ENCODE measurements at regions not wholly inside any gene's neighbourhood (a gene's known extent, or its start where the extent isn't known, plus 50 kb on each side); places are given as distances from the start of the nearest gene placed in this dataset.

DNA sequence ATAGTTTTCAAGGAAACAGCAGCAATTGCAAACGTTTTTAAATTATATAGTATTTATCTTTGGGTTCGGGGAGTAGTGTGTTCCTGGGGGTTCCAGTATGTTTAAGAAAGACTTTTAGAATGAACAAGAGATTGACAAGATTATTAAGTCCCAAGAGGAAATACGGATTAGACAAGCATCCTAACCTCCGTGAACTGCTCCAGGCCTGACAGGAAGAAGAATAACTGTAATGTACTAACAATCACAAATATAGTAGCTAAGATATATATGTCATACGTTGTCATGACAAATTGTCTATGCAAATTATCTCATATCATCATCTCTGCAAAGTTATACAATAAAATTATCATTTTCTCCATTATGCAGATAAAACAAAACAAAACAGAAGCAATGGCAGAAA is 1397.2 kb downstream of the MRPL39 start:
- Histone ChIP-seq H3K27ac (ENCODE audit: insufficient read depth, low read length) (no peak overlapping the region), H4K8ac (ENCODE audit: low read depth in 2 of 2, low read length in 2 of 2) (no peak overlapping the region), H3K18ac (ENCODE audit: low read depth, low read length) (no peak overlapping the region), H2AK9ac (replicated peaks; ENCODE audit: low read depth, low read length, poor library complexity) (no peak overlapping the region), H3K56ac (ENCODE audit: extremely low read depth, insufficient read depth, low read length) (no peak overlapping the region), H3K4ac (ENCODE audit: low read depth, low read length) (no peak overlapping the region), H3K36me3 (ENCODE audit: control insufficient read depth, insufficient read depth, low read length) (no peaks in the 10 kb centered on the region), H3K14ac (replicated peaks; ENCODE audit: low read depth, low read length) (no peak overlapping the region), H4K91ac (ENCODE audit: insufficient read depth, low read depth, low read length) (no peak overlapping the region), H2AFZ (replicated peaks; ENCODE audit: low read length, poor library complexity) (no peak overlapping the region), H2BK5ac (ENCODE audit: low read depth, low read length, poor library complexity, severe bottlenecking) (no peak overlapping the region), H3K4me2 (ENCODE audit: low read depth, low read length) (no peak overlapping the region), H3K9me1 (ENCODE audit: insufficient read depth, low read length) (no peaks in the 10 kb centered on the region), H3K23ac (ENCODE audit: low read depth, low read length) (no peak overlapping the region), H2BK20ac (ENCODE audit: low read depth, low read length) (no peak overlapping the region), H4K5ac (ENCODE audit: low read depth, low read length) (no peak overlapping the region), H2BK15ac (ENCODE audit: low read depth, low read length) (no peak overlapping the region), H2AK5ac (ENCODE audit: low read depth, low read length) (no peak overlapping the region), H3K4me3 (ENCODE audit: insufficient read depth, low read depth, low read length) (no peak overlapping the region), H3K4me1 (ENCODE audit: control insufficient read depth, insufficient read depth, low read length) (no peaks in the 10 kb centered on the region), H3K9me3 (ENCODE audit: control insufficient read depth, insufficient read depth, low read length) (peaks cover 3% of the 10 kb centered on the region; the same call in 1 of the 2 replicates), H4K20me1 (ENCODE audit: insufficient read depth, low read length) (no peaks in the 10 kb centered on the region), H3K79me1 (ENCODE audit: low read depth in 1 of 2, low read length in 2 of 2) (no peaks in the 10 kb centered on the region), H3K9ac (ENCODE audit: low read depth, low read length) (no peak overlapping the region), H2BK120ac (ENCODE audit: low read depth, low read length) (no peak overlapping the region), H3K27me3 (ENCODE audit: control insufficient read depth, insufficient read depth, low read length) (no peaks in the 10 kb centered on the region)
- no peak for DNase-seq
- WGBS, 2 experiments (ENCODE audit: extremely low coverage in 2 of 2, insufficient read length in 1 of 2) = no CpG with 5 or more reads among the region's 5 CpGs
- ChIA-PET POLR2A (ENCODE audit: unreplicated experiment) (no interaction called here), CTCF (no interaction called here)
- dilution Hi-C loops (cut with HindIII; ENCODE audit: low sequenced_read_pairs, unreplicated experiment) (no loop called here), in situ Hi-C loops (cut with MboI; ENCODE audit: low sequenced_read_pairs) (no loop called here), intact Hi-C loops (cut with micrococcal nuclease) (no loop called here)
- ATAC-seq (ENCODE audit: low read depth) = no peak
- no peak for TF ChIP-seq SMC3 (IDR thresholded peaks at IDR 0.05; ENCODE audit: low read depth, low read length)
- TF ChIP-seq, protein P1, sequence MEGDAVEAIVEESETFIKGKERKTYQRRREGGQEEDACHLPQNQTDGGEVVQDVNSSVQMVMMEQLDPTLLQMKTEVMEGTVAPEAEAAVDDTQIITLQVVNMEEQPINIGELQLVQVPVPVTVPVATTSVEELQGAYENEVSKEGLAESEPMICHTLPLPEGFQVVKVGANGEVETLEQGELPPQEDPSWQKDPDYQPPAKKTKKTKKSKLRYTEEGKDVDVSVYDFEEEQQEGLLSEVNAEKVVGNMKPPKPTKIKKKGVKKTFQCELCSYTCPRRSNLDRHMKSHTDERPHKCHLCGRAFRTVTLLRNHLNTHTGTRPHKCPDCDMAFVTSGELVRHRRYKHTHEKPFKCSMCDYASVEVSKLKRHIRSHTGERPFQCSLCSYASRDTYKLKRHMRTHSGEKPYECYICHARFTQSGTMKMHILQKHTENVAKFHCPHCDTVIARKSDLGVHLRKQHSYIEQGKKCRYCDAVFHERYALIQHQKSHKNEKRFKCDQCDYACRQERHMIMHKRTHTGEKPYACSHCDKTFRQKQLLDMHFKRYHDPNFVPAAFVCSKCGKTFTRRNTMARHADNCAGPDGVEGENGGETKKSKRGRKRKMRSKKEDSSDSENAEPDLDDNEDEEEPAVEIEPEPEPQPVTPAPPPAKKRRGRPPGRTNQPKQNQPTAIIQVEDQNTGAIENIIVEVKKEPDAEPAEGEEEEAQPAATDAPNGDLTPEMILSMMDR (conservative IDR thresholded peaks at IDR 0.05; ENCODE audit: low read depth, low read length) = no peak
- TF ChIP-seq RAD21 (IDR thresholded peaks at IDR 0.05; ENCODE audit: low read length) = no peak
- no peak for TF ChIP-seq MAZ (IDR thresholded peaks at IDR 0.05; ENCODE audit: borderline replicate concordance, low read depth, low read length)
- TF ChIP-seq NFE2L2 (IDR thresholded peaks at IDR 0.05; ENCODE audit: low read depth, low read length) = no peak
- no peak for TF ChIP-seq FOS (IDR thresholded peaks at IDR 0.05; ENCODE audit: low read depth, low read length)
- TF ChIP-seq POLR2A (IDR thresholded peaks at IDR 0.05; ENCODE audit: low read depth, low read length) = no peak
- TF ChIP-seq, protein P2, sequence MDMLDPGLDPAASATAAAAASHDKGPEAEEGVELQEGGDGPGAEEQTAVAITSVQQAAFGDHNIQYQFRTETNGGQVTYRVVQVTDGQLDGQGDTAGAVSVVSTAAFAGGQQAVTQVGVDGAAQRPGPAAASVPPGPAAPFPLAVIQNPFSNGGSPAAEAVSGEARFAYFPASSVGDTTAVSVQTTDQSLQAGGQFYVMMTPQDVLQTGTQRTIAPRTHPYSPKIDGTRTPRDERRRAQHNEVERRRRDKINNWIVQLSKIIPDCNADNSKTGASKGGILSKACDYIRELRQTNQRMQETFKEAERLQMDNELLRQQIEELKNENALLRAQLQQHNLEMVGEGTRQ (IDR thresholded peaks at IDR 0.05; ENCODE audit: low read depth, low read length) = no peak
- TF ChIP-seq CEBPB (IDR thresholded peaks at IDR 0.05; ENCODE audit: low read depth, low read length) = no peak
- TF ChIP-seq MXI1 (IDR thresholded peaks at IDR 0.05; ENCODE audit: borderline replicate concordance, low read depth, low read length) = no peak
- TF ChIP-seq RFX5 (IDR thresholded peaks at IDR 0.05; ENCODE audit: low read depth, low read length) = no peak
- TF ChIP-seq, protein P3, sequence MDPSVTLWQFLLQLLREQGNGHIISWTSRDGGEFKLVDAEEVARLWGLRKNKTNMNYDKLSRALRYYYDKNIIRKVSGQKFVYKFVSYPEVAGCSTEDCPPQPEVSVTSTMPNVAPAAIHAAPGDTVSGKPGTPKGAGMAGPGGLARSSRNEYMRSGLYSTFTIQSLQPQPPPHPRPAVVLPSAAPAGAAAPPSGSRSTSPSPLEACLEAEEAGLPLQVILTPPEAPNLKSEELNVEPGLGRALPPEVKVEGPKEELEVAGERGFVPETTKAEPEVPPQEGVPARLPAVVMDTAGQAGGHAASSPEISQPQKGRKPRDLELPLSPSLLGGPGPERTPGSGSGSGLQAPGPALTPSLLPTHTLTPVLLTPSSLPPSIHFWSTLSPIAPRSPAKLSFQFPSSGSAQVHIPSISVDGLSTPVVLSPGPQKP (IDR thresholded peaks at IDR 0.05; ENCODE audit: borderline replicate concordance, low read depth, low read length) = no peak
- TF ChIP-seq BHLHE40 (IDR thresholded peaks at IDR 0.05; ENCODE audit: low read depth, low read length) = no peak
- BruUV-seq (replicated peaks) = no TSS peak

Measured in IMR-90 (cell line).